ENCODE measurements at regions not wholly inside any gene's neighbourhood (a gene's known extent, or its start where the extent isn't known, plus 50 kb on each side); places are given as distances from the start of the nearest gene placed in this dataset.

- H3K4me3 ChIP-seq (ENCODE audit: low read depth, low read length) = no peak overlapping the region
- TF ChIP-seq CTCF (IDR thresholded peaks at IDR 0.05; ENCODE audit: low read depth, low read length) = no peak
These were observed 220.4 kb upstream of the FAM47C start for GRCh38 chrX:36787752-36788151.

GRCh38 chrX:36803151-36803550 lies 205.0 kb upstream of the FAM47C start:
- TF ChIP-seq CTCF (IDR thresholded peaks at IDR 0.05; ENCODE audit: low read depth, low read length) = no peak
- no peak overlapping the region for H3K4me3 ChIP-seq (ENCODE audit: low read depth, low read length)

- no peak for TF ChIP-seq CTCF (IDR thresholded peaks at IDR 0.05; ENCODE audit: low read depth, low read length)
- no peak overlapping the region for H3K4me3 ChIP-seq (ENCODE audit: low read depth, low read length)
These were observed 204.1 kb upstream of the FAM47C start for GRCh38 chrX:36804066-36804465.

GRCh38 chrX:36844857-36845256 lies 163.3 kb upstream of the FAM47C start:
- no peak overlapping the region for H3K4me3 ChIP-seq (ENCODE audit: low read depth, low read length)
- no peak for TF ChIP-seq CTCF (IDR thresholded peaks at IDR 0.05; ENCODE audit: low read depth, low read length)

- TF ChIP-seq CTCF (IDR thresholded peaks at IDR 0.05; ENCODE audit: low read depth, low read length) = no peak
These were observed 160.7 kb upstream of the FAM47C start for GRCh38 chrX:36847496-36847895.

GRCh38 chrX:36849407-36849806 lies 158.8 kb upstream of the FAM47C start:
- no peak for TF ChIP-seq CTCF (IDR thresholded peaks at IDR 0.05; ENCODE audit: low read depth, low read length)
- H3K4me3 ChIP-seq (ENCODE audit: low read depth, low read length) = no peak overlapping the region

More at GRCh38 chrX:36847496-36847895, 160.7 kb upstream of the FAM47C start:
- no peak overlapping the region for H3K4me3 ChIP-seq (ENCODE audit: low read depth, low read length)

- H3K4me3 ChIP-seq (ENCODE audit: low read depth, low read length) = no peak overlapping the region
- no peak for TF ChIP-seq CTCF (IDR thresholded peaks at IDR 0.05; ENCODE audit: low read depth, low read length)
These were observed 151.3 kb upstream of the FAM47C start for GRCh38 chrX:36856849-36857248.

All from WI38 (cell line).